HEK293T (cell line): ENCODE measurements at regions not wholly inside any gene's neighbourhood (a gene's known extent, or its start where the extent isn't known, plus 50 kb on each side); places are given as distances from the start of the nearest gene placed in this dataset.
A peak's percentile ranks its signal among the peaks of the same experiment; 100 is the strongest.

Source experiments
- CTCF ChIA-PET: fragments of 350-600 bp; formaldehyde crosslinking; extraction: SDS; loops from one replicate; lab custom pipeline; 2021; ENCODE audit warnings: antibody characterized with exemption, inconsistent platforms; lab: Yijun Ruan, JAX
- POLR2A ChIA-PET: fragments of 350-600 bp; formaldehyde crosslinking; extraction: SDS; loops from one replicate; lab custom pipeline; 2020; ENCODE audit warnings: antibody characterized with exemption, inconsistent platforms; lab: Yijun Ruan, JAX
- DNase-seq: peaks from one replicate; pipeline ENCODE4 v3.0.0; 2012; ENCODE audit warnings: mixed read lengths; ENCODE audit errors: extremely low spot score
- ARNT ChIP-seq: fragments of 450-650 bp; IDR thresholded peaks from 2 replicates; pipeline ENCODE4 v1.6.1; 2017; ENCODE audit warnings: mild to moderate bottlenecking
- BHLHE40 ChIP-seq: fragments of 450-650 bp; IDR thresholded peaks from 2 replicates; pipeline ENCODE4 v1.6.1; 2016; ENCODE audit warnings: mild to moderate bottlenecking, moderate library complexity, borderline replicate concordance
- CTBP1 ChIP-seq: fragments of 450-650 bp; IDR thresholded peaks from 2 replicates; pipeline ENCODE4 v1.6.1; 2016; ENCODE audit warnings: borderline replicate concordance
- ELF4 ChIP-seq: fragments of 450-650 bp; IDR thresholded peaks from 2 replicates; pipeline ENCODE4 v1.6.1; 2017; ENCODE audit warnings: antibody characterized with exemption
- FOXA1 ChIP-seq: fragments of 450-650 bp; IDR thresholded peaks from 2 replicates; pipeline ENCODE4 v1.6.1; 2016; ENCODE audit warnings: mild to moderate bottlenecking
- FOXK2 ChIP-seq: fragments of 450-650 bp; IDR thresholded peaks from 2 replicates; pipeline ENCODE4 v1.6.1; 2016; ENCODE audit warnings: mild to moderate bottlenecking
- FOXM1 ChIP-seq: fragments of 450-650 bp; IDR thresholded peaks from 2 replicates; pipeline ENCODE4 v1.6.1; 2017; ENCODE audit warnings: mild to moderate bottlenecking, borderline replicate concordance
- HDGF ChIP-seq: fragments of 450-650 bp; IDR thresholded peaks from 2 replicates; pipeline ENCODE4 v1.6.1; 2017; ENCODE audit warnings: antibody characterized with exemption, borderline replicate concordance
- L3MBTL2 ChIP-seq: fragments of 450-650 bp; conservative IDR thresholded peaks from 2 replicates; pipeline ENCODE4 v1.6.1; 2016; ENCODE audit warnings: mild to moderate bottlenecking
- LEF1 ChIP-seq: fragments of 450-650 bp; IDR thresholded peaks from 2 replicates; pipeline ENCODE4 v1.6.1; 2017; ENCODE audit warnings: mild to moderate bottlenecking, borderline replicate concordance
- NFRKB ChIP-seq: fragments of 450-650 bp; IDR thresholded peaks from 2 replicates; pipeline ENCODE4 v1.6.1; 2016; ENCODE audit warnings: mild to moderate bottlenecking, moderate library complexity
- PKNOX1 ChIP-seq: fragments of 450-650 bp; IDR thresholded peaks from 2 replicates; pipeline ENCODE4 v1.6.1; 2016
- SP1 ChIP-seq: fragments of 450-650 bp; IDR thresholded peaks from 2 replicates; pipeline ENCODE4 v1.6.1; 2017
- SUZ12 ChIP-seq: fragments of 450-650 bp; IDR thresholded peaks from 2 replicates; pipeline ENCODE4 v1.6.1; 2016; ENCODE audit warnings: mild to moderate bottlenecking
- TARDBP ChIP-seq: fragments of 450-650 bp; IDR thresholded peaks from 2 replicates; pipeline ENCODE4 v1.6.1; 2016
- ZNF384 ChIP-seq: fragments of 450-650 bp; IDR thresholded peaks from 2 replicates; pipeline ENCODE4 v1.6.1; 2016

GRCh38 chr14:58705066-58705465 is 67.3 kb downstream of the DACT1 start:
- ChIA-PET CTCF (no interaction called here), POLR2A (no interaction called here)
- TF ChIP-seq ZNF384, result no peak
- no peak for TF ChIP-seq L3MBTL2
- DNase-seq, result no peak

GRCh38 chr14:58707949-58708348 is 70.2 kb downstream of the DACT1 start:
- TF ChIP-seq FOXK2, result no peak
- TF ChIP-seq ARNT, result no peak
- no peak for TF ChIP-seq FOXA1
- TF ChIP-seq TARDBP, result no peak
- no peak for TF ChIP-seq PKNOX1
- TF ChIP-seq ZNF384, result no peak
- TF ChIP-seq SP1, result no peak
- TF ChIP-seq L3MBTL2, result no peak
- no peak for TF ChIP-seq NFRKB
- TF ChIP-seq HDGF, result no peak
- no peak for TF ChIP-seq CTBP1
- TF ChIP-seq ELF4, result no peak
- TF ChIP-seq LEF1, result no peak
- no peak for TF ChIP-seq BHLHE40
- DNase-seq, result no peak
- POLR2A ChIA-PET, result no interaction called here
- CTCF ChIA-PET, result no interaction called here

- POLR2A ChIA-PET, result no interaction called here
- CTCF ChIA-PET, result interaction anchor here (0.6 kb wide), 2 partner anchors 10 to 28 kb away, joined by 4 to 5 read pairs; no protein-coding TSS in a partner anchor
- TF ChIP-seq FOXK2 (no peak), HDGF (no peak), FOXA1 (no peak), SP1 (no peak), L3MBTL2 (no peak), ELF4 (no peak), PKNOX1 (no peak), TARDBP (no peak), ARNT (no peak), ZNF384 (no peak), CTBP1 (no peak), SUZ12 (no peak), BHLHE40 (no peak), LEF1 (no peak)
These were observed 72.2 kb downstream of the DACT1 start for GRCh38 chr14:58709949-58710348.

GRCh38 chr14:58711382-58711781 is 73.6 kb downstream of the DACT1 start:
- ChIA-PET CTCF (no interaction called here), POLR2A (no interaction called here)
- DNase-seq, result no peak
- TF ChIP-seq ELF4 (no peak), FOXA1 (no peak), HDGF (no peak), PKNOX1 (no peak), SUZ12 (no peak), TARDBP (no peak), ZNF384 (no peak), FOXK2 (no peak), L3MBTL2 (no peak), BHLHE40 (no peak), SP1 (no peak), LEF1 (no peak), ARNT (no peak), FOXM1 (no peak), CTBP1 (no peak), NFRKB (no peak)

More at GRCh38 chr14:58709949-58710348, 72.2 kb downstream of the DACT1 start:
- DNase-seq, result no peak

GRCh38 chr14:58712357-58712756 is 74.6 kb downstream of the DACT1 start:
- CTCF ChIA-PET, result no interaction called here
- DNase-seq, result peak; percentile 16
- TF ChIP-seq PKNOX1 (peak; percentile 50; the same call in 1 of the 2 replicates), ZNF384 (no peak)
- POLR2A ChIA-PET, result no interaction called here

GRCh38 chr14:58713677-58714076 is 75.9 kb downstream of the DACT1 start:
- POLR2A ChIA-PET, result no interaction called here
- TF ChIP-seq FOXK2 (no peak), FOXM1 (no peak), PKNOX1 (peak; percentile 41; the same call in 1 of the 2 replicates)
- CTCF ChIA-PET, result no interaction called here
- no peak for DNase-seq
